ENCODE measurements at regions not wholly inside any gene's neighbourhood (a gene's known extent, or its start where the extent isn't known, plus 50 kb on each side); places are given as distances from the start of the nearest gene placed in this dataset.

DNA sequence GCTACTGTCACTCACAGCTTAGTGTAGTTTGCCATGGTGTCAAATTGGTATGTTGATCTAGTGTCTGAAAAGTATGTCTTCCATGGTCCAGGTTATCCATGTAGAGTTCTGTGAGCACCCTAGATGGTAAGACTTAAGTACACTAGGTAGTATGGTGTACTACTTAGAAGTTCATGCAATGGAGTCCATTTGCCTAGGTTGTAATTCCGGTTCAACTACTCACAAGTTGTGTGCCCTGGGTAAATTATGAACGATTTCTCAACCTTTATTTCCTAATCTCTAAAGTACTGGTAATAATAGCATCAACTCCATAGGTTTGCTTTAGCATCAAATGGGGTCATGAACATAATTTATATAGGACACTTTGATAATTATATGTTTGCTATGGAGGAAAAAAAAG, 666.2 kb upstream of the CELF2 start:
- ATAC-seq (replicated peaks in 1 of 2): no peak
- Mint-ChIP-seq H3K27me3 (ENCODE audit: low read depth) (no peaks in the 10 kb centered on the region), H3K36me3 (ENCODE audit: insufficient read depth in 2 of 2) (no peaks in the 10 kb centered on the region), H3K4me1 (ENCODE audit: low read depth) (no peaks in the 10 kb centered on the region), H3K9me3 (no peaks in the 10 kb centered on the region), H3K27ac (no peak overlapping the region), H3K4me3 (no peak overlapping the region)
- no peak for DNase-seq

DNA sequence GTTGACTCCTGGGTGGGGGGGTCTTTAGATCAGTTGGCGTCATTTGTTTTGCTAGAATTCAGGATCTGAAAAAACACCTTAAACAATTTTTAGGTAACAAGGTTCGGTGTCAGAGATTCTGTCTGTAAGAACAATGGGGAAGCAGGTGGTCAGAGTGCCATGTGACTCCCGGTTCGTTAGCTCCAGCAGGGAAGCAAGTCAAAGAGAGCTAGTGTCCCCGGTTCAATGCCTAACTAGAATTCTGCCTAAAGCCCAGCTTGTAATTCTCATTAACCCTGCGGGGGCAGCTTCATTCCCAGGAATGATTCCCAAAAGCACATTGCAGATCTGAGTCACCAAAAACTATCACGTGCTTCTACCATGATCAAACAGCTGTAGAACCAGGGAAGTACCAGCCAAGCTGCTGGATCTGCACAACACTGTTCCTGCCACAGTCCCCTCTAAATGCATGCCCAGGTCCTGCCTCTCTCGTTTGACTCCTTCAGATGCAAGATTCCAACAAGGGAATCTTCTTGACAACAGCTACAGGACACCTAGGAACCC, 664.3 kb upstream of the CELF2 start:
- H3K27ac Mint-ChIP-seq: no peak overlapping the region
- no peaks in the 10 kb centered on the region for H3K4me1 Mint-ChIP-seq (ENCODE audit: low read depth)
- no peak overlapping the region for H3K4me3 Mint-ChIP-seq
- DNase-seq (no peak), ATAC-seq (replicated peaks in 1 of 2) (no peak)
- no peaks in the 10 kb centered on the region for H3K9me3 Mint-ChIP-seq
- H3K27me3 Mint-ChIP-seq (ENCODE audit: low read depth): no peaks in the 10 kb centered on the region
- H3K36me3 Mint-ChIP-seq (ENCODE audit: insufficient read depth in 2 of 2): no peaks in the 10 kb centered on the region

DNA sequence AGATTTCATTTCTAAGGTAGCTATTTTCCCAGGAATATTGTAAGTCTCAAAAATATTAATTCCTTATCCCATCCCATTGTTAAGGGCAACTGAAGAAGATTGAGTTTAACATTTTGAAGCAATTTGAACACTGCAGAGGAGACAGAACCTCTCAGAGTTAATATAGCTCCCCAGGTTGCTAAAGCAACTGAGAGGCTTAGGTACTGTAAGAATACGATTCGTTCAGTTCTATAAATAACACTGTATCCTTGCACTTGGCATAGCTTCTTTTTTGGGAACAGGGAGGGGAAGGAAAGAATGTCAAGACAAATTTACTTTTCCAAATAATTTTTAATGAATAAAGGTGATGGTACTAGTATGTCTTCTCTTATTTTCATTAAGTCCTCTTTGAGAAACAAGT, 658.4 kb upstream of the CELF2 start:
- H3K27me3 Mint-ChIP-seq (ENCODE audit: low read depth): peaks cover 27% of the 10 kb centered on the region
- H3K4me1 Mint-ChIP-seq (ENCODE audit: low read depth): peaks cover 4% of the 10 kb centered on the region
- ATAC-seq (replicated peaks in 1 of 2) (no peak), DNase-seq (no peak)
- H3K9me3 Mint-ChIP-seq: no peaks in the 10 kb centered on the region
- H3K36me3 Mint-ChIP-seq (ENCODE audit: insufficient read depth in 2 of 2): no peaks in the 10 kb centered on the region
- no peak overlapping the region for H3K27ac Mint-ChIP-seq
- no peak overlapping the region for H3K4me3 Mint-ChIP-seq

DNA sequence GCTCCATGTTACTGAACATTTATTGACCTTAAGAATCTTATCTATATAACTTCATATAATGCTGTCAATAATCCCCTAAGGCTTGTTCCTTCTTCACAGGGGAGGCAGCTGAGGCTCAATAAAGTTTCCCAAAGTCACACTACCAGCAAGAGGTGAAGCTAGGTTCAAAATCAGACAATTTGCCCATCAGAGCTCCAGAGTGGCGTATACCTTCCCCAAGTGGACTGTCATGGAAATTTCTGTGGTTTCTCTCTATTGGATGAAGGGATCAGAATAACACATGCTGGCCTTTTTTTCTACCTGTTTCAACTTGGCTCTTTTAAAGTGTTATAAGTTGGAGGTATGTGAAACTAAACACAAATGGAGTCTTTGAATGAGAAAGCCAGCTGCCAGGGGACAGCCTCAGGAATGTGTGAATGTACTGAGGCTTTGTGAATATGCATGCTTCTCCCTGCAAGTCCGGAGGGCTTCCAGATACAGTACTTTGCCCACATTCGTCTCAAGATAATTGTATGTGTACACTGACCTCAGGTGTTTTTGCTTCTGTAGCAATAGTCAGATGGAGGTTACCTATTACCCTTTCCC, 656.3 kb upstream of the CELF2 start:
- ATAC-seq (replicated peaks in 1 of 2) (no peak), DNase-seq (no peak)
- peaks cover 27% of the 10 kb centered on the region for H3K27me3 Mint-ChIP-seq (ENCODE audit: low read depth)
- no peaks in the 10 kb centered on the region for H3K9me3 Mint-ChIP-seq
- H3K27ac Mint-ChIP-seq: no peak overlapping the region
- H3K36me3 Mint-ChIP-seq (ENCODE audit: insufficient read depth in 2 of 2): no peaks in the 10 kb centered on the region
- H3K4me1 Mint-ChIP-seq (ENCODE audit: low read depth): peaks cover 4% of the 10 kb centered on the region
- H3K4me3 Mint-ChIP-seq: no peak overlapping the region

DNA sequence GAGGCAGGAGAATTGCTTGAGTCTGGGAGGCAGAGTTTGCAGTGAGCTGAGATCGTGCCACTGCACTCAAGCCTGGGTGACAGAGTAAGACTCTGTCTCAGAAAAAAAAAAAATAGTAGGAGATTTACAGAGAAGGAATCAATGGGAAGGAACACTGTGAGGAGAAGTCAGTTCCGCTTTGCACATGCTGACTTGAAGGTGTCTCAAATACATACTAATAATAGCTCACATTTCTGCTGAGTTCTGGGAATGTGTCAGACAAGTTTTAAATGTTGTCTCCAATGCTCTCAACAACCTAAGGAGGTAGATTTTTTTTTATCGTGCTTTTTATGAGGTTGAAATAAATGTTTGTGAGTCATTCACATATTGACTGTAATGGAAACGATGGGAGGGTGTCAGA, 654.9 kb upstream of the CELF2 start:
- Mint-ChIP-seq H3K27me3 (ENCODE audit: low read depth) (peaks cover 32% of the 10 kb centered on the region), H3K36me3 (ENCODE audit: insufficient read depth in 2 of 2) (no peaks in the 10 kb centered on the region), H3K27ac (no peak overlapping the region), H3K4me1 (ENCODE audit: low read depth) (peaks cover 4% of the 10 kb centered on the region), H3K4me3 (no peak overlapping the region), H3K9me3 (no peaks in the 10 kb centered on the region)
- no peak for DNase-seq
- ATAC-seq (replicated peaks in 1 of 2): no peak

DNA sequence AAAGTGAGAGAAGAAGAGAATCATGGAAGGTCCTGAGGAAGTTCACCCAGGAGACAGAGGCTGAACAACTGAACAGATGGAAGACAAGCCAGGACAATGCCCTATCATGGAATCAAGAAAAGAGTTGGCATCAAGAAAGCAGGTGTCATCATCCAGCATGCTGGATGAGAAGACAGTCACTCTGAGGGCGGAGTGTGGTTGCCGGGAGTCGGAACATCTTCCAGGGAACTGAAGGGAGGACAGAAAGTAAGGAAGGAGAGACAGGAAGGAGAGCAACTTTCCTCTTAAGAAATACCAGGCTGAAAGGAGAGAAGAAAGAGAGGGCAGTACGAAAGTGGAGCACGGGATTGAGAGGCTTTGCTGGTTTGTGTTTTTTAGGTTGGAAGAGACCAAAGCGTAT, 654.5 kb upstream of the CELF2 start:
- ATAC-seq (replicated peaks in 1 of 2) (no peak), DNase-seq (no peak)
- peaks cover 32% of the 10 kb centered on the region for H3K27me3 Mint-ChIP-seq (ENCODE audit: low read depth)
- peaks cover 4% of the 10 kb centered on the region for H3K4me1 Mint-ChIP-seq (ENCODE audit: low read depth)
- H3K36me3 Mint-ChIP-seq (ENCODE audit: insufficient read depth in 2 of 2): no peaks in the 10 kb centered on the region
- no peak overlapping the region for H3K4me3 Mint-ChIP-seq
- H3K9me3 Mint-ChIP-seq: no peaks in the 10 kb centered on the region
- no peak overlapping the region for H3K27ac Mint-ChIP-seq

DNA sequence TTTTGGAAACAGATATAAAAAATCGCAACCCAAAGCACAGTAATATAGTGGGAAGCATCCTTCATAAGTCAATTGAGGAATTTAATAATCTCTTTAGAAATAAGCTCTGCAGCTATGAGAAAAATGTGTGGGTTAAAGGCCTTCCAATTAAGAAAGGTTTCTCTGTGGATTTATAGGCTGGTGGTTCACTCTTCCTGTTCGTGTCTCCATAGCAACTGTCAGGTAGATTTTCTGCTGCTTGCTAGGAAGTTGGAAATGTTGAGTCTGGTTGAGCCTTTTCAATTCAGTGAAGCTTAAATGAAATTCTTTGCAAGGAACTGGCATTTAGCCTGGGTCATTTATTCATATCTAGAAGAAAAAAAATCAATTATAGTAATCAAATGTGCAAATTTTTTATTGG, 652.8 kb upstream of the CELF2 start:
- no peak for ATAC-seq (replicated peaks in 1 of 2)
- Mint-ChIP-seq H3K4me1 (ENCODE audit: low read depth) (peaks cover 4% of the 10 kb centered on the region), H3K27me3 (ENCODE audit: low read depth) (peaks cover 44% of the 10 kb centered on the region), H3K27ac (no peak overlapping the region), H3K36me3 (ENCODE audit: insufficient read depth in 2 of 2) (no peaks in the 10 kb centered on the region), H3K4me3 (no peak overlapping the region), H3K9me3 (no peaks in the 10 kb centered on the region)
- DNase-seq: no peak

DNA sequence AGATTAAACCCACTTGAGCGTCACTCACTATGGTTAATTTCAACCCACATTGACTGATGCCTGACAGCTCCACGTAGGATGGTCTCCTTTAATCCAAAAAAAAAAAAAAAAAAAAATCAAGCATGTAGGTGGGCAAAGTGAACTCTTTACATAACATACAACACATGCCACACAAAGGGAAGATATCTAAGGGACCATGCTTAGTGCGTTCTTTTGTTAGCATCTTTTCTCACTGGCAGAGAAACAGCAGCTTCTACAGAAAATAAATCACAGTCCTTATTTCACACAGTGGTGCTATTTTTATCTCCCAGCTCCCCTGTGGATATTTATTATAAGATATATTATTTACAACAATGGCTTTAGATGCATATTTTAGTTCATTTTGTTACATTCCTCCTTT, 652.0 kb upstream of the CELF2 start:
- no peaks in the 10 kb centered on the region for H3K36me3 Mint-ChIP-seq (ENCODE audit: insufficient read depth in 2 of 2)
- ATAC-seq (replicated peaks in 1 of 2): no peak
- H3K27ac Mint-ChIP-seq: no peak overlapping the region
- H3K4me1 Mint-ChIP-seq (ENCODE audit: low read depth): peaks cover 4% of the 10 kb centered on the region
- no peaks in the 10 kb centered on the region for H3K9me3 Mint-ChIP-seq
- no peak overlapping the region for H3K4me3 Mint-ChIP-seq
- peaks cover 43% of the 10 kb centered on the region for H3K27me3 Mint-ChIP-seq (ENCODE audit: low read depth)
- DNase-seq: no peak

DNA sequence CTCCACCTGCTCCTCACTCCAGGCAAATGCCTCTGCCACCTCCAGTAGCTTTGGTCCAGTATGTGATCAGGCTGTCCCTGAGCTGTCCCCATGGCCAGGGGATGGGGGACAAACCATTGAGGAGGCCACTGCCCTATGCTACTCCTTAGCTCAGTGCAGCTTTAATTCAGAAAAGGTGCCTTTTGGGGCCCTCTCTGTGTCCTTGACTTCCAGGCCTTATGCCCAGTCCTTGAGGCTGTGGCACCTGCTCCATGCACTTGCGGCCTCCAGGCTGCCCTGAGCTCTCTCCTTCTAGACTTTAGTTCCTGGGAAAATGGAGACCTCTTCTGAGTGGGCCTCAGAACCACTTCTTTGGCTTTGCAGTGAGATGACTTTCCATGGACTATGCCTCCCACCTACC, 650.8 kb upstream of the CELF2 start:
- Mint-ChIP-seq H3K4me3 (no peak overlapping the region), H3K27ac (no peak overlapping the region), H3K4me1 (ENCODE audit: low read depth) (peaks cover 4% of the 10 kb centered on the region), H3K9me3 (no peaks in the 10 kb centered on the region), H3K36me3 (ENCODE audit: insufficient read depth in 2 of 2) (no peaks in the 10 kb centered on the region), H3K27me3 (ENCODE audit: low read depth) (peaks cover 44% of the 10 kb centered on the region)
- DNase-seq (no peak), ATAC-seq (replicated peaks in 1 of 2) (no peak)

DNA sequence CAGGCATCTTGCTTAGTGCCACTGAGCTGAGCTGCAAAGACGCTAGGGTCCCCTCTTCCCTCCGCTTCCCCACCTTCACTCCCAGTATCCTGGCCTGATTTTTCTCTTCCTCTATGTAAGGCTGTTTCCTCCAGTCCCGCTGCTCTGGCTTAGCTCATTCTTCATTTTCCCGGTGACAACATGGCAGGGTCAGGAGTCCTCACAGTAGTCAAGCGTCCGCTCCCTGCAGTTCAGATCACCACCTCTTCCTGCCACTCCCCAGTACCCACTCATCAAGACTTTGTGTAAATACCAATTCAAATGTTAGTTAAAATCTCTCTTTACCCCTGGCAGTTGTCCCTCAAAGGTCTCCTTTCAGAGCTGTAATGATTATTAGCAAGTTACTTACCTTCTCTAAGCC, 650.4 kb upstream of the CELF2 start:
- H3K27me3 Mint-ChIP-seq (ENCODE audit: low read depth): peaks cover 39% of the 10 kb centered on the region
- H3K9me3 Mint-ChIP-seq: no peaks in the 10 kb centered on the region
- no peak for ATAC-seq (replicated peaks in 1 of 2)
- no peak overlapping the region for H3K4me3 Mint-ChIP-seq
- H3K36me3 Mint-ChIP-seq (ENCODE audit: insufficient read depth in 2 of 2): no peaks in the 10 kb centered on the region
- no peak overlapping the region for H3K27ac Mint-ChIP-seq
- peaks cover 4% of the 10 kb centered on the region for H3K4me1 Mint-ChIP-seq (ENCODE audit: low read depth)
- no peak for DNase-seq

DNA sequence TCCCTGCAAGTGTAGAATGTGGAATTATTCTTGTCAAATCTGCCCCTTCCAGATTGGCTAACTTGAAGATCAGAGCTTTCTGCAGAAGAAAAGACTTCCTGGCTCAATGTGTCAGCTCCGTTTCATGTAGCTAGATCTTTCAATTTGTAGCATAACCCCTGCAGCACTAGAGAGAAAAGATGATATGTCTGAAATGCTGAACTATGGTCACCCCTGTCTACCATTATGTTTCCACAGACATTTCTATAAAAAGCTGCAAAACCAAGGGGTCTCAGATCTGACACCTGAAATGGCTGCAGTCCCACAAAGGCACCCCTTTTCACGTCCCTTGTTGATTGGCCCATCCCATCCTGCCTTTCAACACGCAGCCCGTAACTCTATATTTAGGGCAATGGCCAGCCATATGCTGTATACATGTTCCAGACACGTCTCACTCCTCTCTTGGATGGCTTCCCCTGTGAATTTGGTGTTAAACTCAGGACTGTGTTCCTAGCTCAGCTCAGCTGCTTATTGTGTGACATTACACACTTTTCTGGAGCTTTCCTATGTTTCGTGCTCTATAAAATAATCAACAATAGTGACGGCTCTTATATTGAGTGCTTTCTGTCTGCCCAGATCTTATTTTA, 648.6 kb upstream of the CELF2 start:
- no peak overlapping the region for H3K4me3 Mint-ChIP-seq
- no peak overlapping the region for H3K27ac Mint-ChIP-seq
- H3K4me1 Mint-ChIP-seq (ENCODE audit: low read depth): no peaks in the 10 kb centered on the region
- ATAC-seq (replicated peaks in 1 of 2) (no peak), DNase-seq (no peak)
- peaks cover 33% of the 10 kb centered on the region for H3K27me3 Mint-ChIP-seq (ENCODE audit: low read depth)
- H3K36me3 Mint-ChIP-seq (ENCODE audit: insufficient read depth in 2 of 2): no peaks in the 10 kb centered on the region
- H3K9me3 Mint-ChIP-seq: no peaks in the 10 kb centered on the region

DNA sequence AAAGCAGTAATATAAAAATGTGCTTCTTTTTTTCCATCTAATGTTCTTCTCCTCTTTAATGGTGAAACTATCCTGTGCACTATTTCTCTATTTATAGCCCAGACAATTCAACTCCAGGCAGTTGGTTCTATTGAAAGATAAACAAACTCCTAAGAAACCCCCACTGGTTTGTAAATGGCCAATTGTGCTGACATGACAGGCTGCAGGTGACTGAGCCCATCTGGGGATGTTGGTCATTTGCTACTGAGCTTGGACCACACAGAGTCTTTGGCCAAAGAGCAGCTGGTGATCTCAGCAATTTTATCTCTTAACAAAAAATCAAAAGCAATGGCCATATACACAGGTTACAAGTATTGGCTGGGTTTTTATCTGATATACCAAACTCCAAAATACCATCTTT, 631.8 kb upstream of the CELF2 start:
- peaks cover 0 to 2% of the 10 kb centered on the region in 2 donors for H3K9me3 Mint-ChIP-seq
- no peaks in the 10 kb centered on the region for H3K4me1 Mint-ChIP-seq (ENCODE audit: low read depth)
- no peak overlapping the region for H3K4me3 Mint-ChIP-seq
- no peaks in the 10 kb centered on the region for H3K36me3 Mint-ChIP-seq (ENCODE audit: insufficient read depth in 2 of 2)
- ATAC-seq (replicated peaks in 1 of 2): no peak
- H3K27ac Mint-ChIP-seq: no peak overlapping the region
- DNase-seq: no peak
- H3K27me3 Mint-ChIP-seq (ENCODE audit: low read depth): peaks cover 17% of the 10 kb centered on the region

DNA sequence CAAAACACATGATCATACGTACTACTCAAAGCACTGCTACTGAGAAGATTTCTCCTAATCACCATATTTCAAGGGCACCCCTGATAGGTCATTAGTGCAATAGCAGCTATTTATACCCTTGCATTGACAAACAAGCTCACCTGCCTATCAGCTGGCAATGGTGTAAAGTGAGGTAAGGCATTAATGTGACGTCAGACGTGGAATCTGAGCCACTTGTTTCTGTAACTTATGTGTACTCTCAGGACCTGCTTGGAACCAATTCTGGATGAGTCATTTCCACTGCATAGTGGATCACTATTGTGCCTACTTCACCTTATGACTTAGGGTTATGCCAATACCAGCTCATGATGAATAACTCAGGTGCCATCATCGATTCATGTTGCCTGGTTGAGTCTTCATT, 628.5 kb upstream of the CELF2 start:
- ATAC-seq (replicated peaks in 1 of 2) (no peak), DNase-seq (no peak)
- no peaks in the 10 kb centered on the region for H3K4me1 Mint-ChIP-seq (ENCODE audit: low read depth)
- H3K4me3 Mint-ChIP-seq: no peak overlapping the region
- H3K27me3 Mint-ChIP-seq (ENCODE audit: low read depth): peaks cover 42% of the 10 kb centered on the region
- peaks cover 2 to 5% of the 10 kb centered on the region in 2 donors for H3K9me3 Mint-ChIP-seq
- no peaks in the 10 kb centered on the region for H3K36me3 Mint-ChIP-seq (ENCODE audit: insufficient read depth in 2 of 2)
- H3K27ac Mint-ChIP-seq: no peak overlapping the region

DNA sequence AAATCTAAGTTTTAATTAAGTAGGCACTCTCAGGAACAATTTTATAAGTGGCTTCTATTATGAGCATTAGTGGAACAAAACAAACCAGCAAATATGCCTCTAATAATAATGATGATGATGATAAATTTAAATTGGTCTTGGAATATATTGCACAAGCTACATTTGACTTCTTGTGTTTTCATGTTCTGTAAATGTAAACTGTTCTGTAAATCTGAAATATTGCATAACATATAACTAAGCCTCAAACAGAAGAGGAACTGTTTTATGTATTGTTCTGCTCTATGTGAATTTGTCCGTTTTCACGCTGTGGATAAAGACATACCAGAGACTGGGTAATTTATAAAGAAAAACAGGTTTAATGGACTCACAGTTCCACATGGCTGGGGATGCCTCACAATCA, 625.2 kb upstream of the CELF2 start:
- H3K4me3 Mint-ChIP-seq: no peak overlapping the region
- H3K4me1 Mint-ChIP-seq (ENCODE audit: low read depth): no peaks in the 10 kb centered on the region
- peaks cover 29% of the 10 kb centered on the region for H3K27me3 Mint-ChIP-seq (ENCODE audit: low read depth)
- H3K36me3 Mint-ChIP-seq (ENCODE audit: insufficient read depth in 2 of 2): no peaks in the 10 kb centered on the region
- DNase-seq (no peak), ATAC-seq (replicated peaks in 1 of 2) (no peak)
- no peak overlapping the region for H3K27ac Mint-ChIP-seq
- H3K9me3 Mint-ChIP-seq: peaks cover 0 to 5% of the 10 kb centered on the region in 2 donors

Data from activated T-cell treated with anti-CD3 and anti-CD28 coated beads, Interleukin-2, amount 50 U/mL, for 72 hours (primary cell).